ENCODE measurements at regions not wholly inside any gene's neighbourhood (a gene's known extent, or its start where the extent isn't known, plus 50 kb on each side); places are given as distances from the start of the nearest gene placed in this dataset.

DNA sequence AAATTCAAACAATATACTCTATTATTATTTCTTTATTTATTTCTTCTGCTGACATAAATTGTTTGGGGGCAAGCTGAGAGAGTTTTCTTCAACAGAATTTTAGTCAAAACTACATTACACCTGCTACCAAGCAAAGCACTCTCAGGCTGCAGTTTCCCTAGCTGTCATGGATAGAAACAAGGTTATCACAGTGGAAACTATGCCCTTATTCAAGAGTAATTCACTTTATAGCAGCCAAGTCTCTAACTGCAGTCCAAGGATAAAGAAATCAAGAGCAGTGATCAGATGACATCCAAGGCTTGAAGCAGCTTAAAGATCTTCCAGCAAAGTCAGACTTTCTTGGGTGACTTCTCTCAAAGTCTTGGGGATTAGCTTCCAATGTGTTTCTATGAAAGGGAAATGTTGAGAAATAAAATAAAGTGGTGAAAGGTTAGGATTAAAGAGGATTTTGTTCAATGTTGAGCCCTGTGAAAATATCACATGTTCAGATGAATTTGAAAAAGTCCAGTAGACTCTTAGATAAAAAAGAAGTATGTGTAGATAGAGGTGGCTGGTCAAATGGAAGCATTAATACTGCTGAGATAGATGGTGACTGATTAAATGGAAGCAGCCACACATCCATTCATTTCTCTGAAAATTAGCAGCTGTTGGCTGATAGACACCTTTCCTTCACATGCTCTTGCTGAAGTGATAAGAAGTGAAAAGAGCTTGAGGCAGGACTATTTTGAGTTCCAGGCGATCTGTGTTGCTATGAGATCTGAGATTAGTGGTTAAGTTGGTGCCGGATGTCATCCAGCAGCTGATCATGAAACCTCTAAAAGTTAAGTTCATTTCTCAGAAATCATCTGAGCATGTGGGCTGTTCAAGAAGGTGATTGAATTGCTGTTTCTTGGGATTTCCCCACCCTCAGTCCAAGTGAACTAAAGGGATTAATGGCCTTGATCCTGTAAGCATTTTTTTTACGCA lies 257.8 kb upstream of the BTG1 start (continued):
- TF ChIP-seq, protein P1, sequence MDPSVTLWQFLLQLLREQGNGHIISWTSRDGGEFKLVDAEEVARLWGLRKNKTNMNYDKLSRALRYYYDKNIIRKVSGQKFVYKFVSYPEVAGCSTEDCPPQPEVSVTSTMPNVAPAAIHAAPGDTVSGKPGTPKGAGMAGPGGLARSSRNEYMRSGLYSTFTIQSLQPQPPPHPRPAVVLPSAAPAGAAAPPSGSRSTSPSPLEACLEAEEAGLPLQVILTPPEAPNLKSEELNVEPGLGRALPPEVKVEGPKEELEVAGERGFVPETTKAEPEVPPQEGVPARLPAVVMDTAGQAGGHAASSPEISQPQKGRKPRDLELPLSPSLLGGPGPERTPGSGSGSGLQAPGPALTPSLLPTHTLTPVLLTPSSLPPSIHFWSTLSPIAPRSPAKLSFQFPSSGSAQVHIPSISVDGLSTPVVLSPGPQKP (IDR thresholded peaks at IDR 0.05; ENCODE audit: low read depth, low read length): no peak
- peak; percentile 84; the same call in 1 of the 2 replicates for TF ChIP-seq WRNIP1 (IDR thresholded peaks at IDR 0.05; ENCODE audit: borderline replicate concordance, low read depth, low read length)
- no peak; the same call in 1 of the 2 replicates for TF ChIP-seq SREBF2 (IDR thresholded peaks at IDR 0.05; ENCODE audit: low read length)
- TF ChIP-seq ZNF384 (IDR thresholded peaks at IDR 0.05; ENCODE audit: borderline replicate concordance, low read depth, low read length): 0 out of 2 replicates have a peak, but pooled peaks have one; percentile 50
- no peak for TF ChIP-seq EGR1 (IDR thresholded peaks at IDR 0.05; ENCODE audit: borderline replicate concordance in 1 of 2, low read depth in 2 of 2, low read length in 2 of 2)
- TF ChIP-seq, protein P2, sequence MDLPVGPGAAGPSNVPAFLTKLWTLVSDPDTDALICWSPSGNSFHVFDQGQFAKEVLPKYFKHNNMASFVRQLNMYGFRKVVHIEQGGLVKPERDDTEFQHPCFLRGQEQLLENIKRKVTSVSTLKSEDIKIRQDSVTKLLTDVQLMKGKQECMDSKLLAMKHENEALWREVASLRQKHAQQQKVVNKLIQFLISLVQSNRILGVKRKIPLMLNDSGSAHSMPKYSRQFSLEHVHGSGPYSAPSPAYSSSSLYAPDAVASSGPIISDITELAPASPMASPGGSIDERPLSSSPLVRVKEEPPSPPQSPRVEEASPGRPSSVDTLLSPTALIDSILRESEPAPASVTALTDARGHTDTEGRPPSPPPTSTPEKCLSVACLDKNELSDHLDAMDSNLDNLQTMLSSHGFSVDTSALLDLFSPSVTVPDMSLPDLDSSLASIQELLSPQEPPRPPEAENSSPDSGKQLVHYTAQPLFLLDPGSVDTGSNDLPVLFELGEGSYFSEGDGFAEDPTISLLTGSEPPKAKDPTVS (IDR thresholded peaks at IDR 0.05; ENCODE audit: low read depth, low read length): no peak
- TF ChIP-seq RFX5 (IDR thresholded peaks at IDR 0.05; ENCODE audit: low read depth, low read length): no peak
- TF ChIP-seq YBX1 (IDR thresholded peaks at IDR 0.05): no peak
- TF ChIP-seq POU2F2 (IDR thresholded peaks at IDR 0.05; ENCODE audit: borderline replicate concordance, low read depth, low read length): peak; percentile 81; the same call in 1 of the 3 replicates
- peak; percentile 96 for TF ChIP-seq RUNX3 (IDR thresholded peaks at IDR 0.05; ENCODE audit: low read length)
- peak; percentile 89 for TF ChIP-seq NBN (IDR thresholded peaks at IDR 0.05)
- TF ChIP-seq SRF (IDR thresholded peaks at IDR 0.05; ENCODE audit: low read depth in 2 of 2, low read length in 2 of 2): no peak
- TF ChIP-seq MLLT1 (IDR thresholded peaks at IDR 0.05): peak; percentile 80
- TF ChIP-seq LARP7 (IDR thresholded peaks at IDR 0.05): no peak
- TF ChIP-seq SREBF1 (IDR thresholded peaks at IDR 0.05; ENCODE audit: low read length): no peak
- no peak for TF ChIP-seq NFYA (IDR thresholded peaks at IDR 0.05; ENCODE audit: borderline replicate concordance, low read depth, low read length)
- peak; percentile 52; the same call in 1 of the 2 replicates for TF ChIP-seq ZNF24 (IDR thresholded peaks at IDR 0.05)
- peak; percentile 89 for TF ChIP-seq TCF12 (IDR thresholded peaks at IDR 0.05; ENCODE audit: low read depth, low read length)
- peak; percentile 85 for TF ChIP-seq FOXM1 (IDR thresholded peaks at IDR 0.05; ENCODE audit: low read depth, low read length)
- peak; percentile 79; the same call in 1 of the 2 replicates for TF ChIP-seq TCF3 (IDR thresholded peaks at IDR 0.05; ENCODE audit: borderline replicate concordance, insufficient read depth, low read depth, low read length)
- TF ChIP-seq CHD2 (IDR thresholded peaks at IDR 0.05; ENCODE audit: borderline replicate concordance, low read depth, low read length): 0 out of 2 replicates have a peak, but pooled peaks have one; percentile 47
- peak; percentile 88 for TF ChIP-seq RAD51 (IDR thresholded peaks at IDR 0.05)
- peak; percentile 80 for TF ChIP-seq MEF2B (IDR thresholded peaks at IDR 0.05; ENCODE audit: partially characterized antibody, poor library complexity, severe bottlenecking)
- TF ChIP-seq HDAC2 (IDR thresholded peaks at IDR 0.05): no peak
- no peak for TF ChIP-seq HDGF (IDR thresholded peaks at IDR 0.05)
- TF ChIP-seq ZSCAN29 (IDR thresholded peaks at IDR 0.05): no peak
- TF ChIP-seq SIN3A (IDR thresholded peaks at IDR 0.05; ENCODE audit: low read depth, low read length): peak; percentile 35; the same call in 1 of the 2 replicates
- peak; percentile 69; the same call in 1 of the 2 replicates for TF ChIP-seq SMAD5 (IDR thresholded peaks at IDR 0.05; ENCODE audit: low read depth)

All from GM12878 (cell line).